ENCODE measurements at regions not wholly inside any gene's neighbourhood (a gene's known extent, or its start where the extent isn't known, plus 50 kb on each side); places are given as distances from the start of the nearest gene placed in this dataset.

- peak; percentile 64 for DNase-seq (ENCODE audit: low read depth, low spot score)
- ChIA-PET POLR2A (interaction anchor here (1.2 kb wide), 1 partner anchor 416 kb away, joined by 5 read pairs; no protein-coding TSS in a partner anchor), CTCF (interaction anchor here (0.8 to 2.8 kb wide), 2 partner anchors 9 to 19 kb away, joined by 3 to 18 read pairs; no protein-coding TSS in a partner anchor)
- no peak overlapping the region for H3K4me3 ChIP-seq (ENCODE audit: low read depth, low read length)
- no peak for TF ChIP-seq CTCF (IDR thresholded peaks at IDR 0.05; ENCODE audit: insufficient read depth, low read length, missing control alignments)
These were observed 142.4 kb upstream of the KCNMB2 start for GRCh38 chr3:178393824-178394223.

DNA sequence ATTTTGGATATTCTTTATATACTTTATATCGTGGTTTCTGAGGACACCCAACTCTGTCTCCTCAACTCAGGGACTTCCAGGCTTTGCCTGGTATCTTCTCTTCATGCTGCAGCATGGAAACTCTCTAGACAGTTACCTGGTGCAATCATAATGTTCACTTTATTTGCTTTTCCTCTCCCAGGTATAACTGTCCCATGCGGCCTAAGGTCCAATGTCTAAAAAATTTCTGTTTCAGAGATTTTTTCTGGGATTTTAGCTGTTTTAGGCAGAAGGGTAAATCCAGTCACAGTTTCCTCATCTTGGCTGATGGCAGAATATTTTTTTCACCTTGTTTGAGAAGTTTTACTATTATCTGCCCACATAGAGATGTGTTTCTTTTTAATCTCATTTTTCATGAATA lies 139.9 kb upstream of the KCNMB2 start:
- ChIA-PET POLR2A (no interaction called here), CTCF (no interaction called here)
- DNase-seq (ENCODE audit: low read depth, low spot score) = no peak
- H3K4me3 ChIP-seq (ENCODE audit: low read depth, low read length) = no peak overlapping the region
- TF ChIP-seq CTCF (IDR thresholded peaks at IDR 0.05; ENCODE audit: insufficient read depth, low read length, missing control alignments) = no peak

DNA sequence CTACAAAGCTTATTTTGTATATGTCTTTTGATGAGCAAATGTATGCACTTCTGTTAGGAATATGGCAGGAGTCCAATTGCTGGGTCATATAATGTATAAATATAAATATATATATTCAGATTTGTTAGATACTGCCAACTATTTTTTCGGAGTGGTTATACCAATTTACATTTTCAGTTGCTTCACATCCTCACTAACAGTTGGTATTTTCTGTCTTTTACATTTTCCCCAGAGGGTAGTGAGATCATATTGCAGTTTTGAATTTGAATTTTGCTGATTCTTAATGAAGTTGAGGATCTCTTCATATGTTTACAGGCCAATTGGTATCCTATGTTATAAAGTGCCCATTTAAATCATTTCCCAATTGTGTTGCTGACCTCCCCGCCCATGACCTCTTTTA lies 139.0 kb upstream of the KCNMB2 start:
- TF ChIP-seq CTCF (IDR thresholded peaks at IDR 0.05; ENCODE audit: insufficient read depth, low read length, missing control alignments) = no peak
- CTCF ChIA-PET = no interaction called here
- no peak for DNase-seq (ENCODE audit: low read depth, low spot score)
- POLR2A ChIA-PET = no interaction called here
- no peak overlapping the region for H3K4me3 ChIP-seq (ENCODE audit: low read depth, low read length)

DNA sequence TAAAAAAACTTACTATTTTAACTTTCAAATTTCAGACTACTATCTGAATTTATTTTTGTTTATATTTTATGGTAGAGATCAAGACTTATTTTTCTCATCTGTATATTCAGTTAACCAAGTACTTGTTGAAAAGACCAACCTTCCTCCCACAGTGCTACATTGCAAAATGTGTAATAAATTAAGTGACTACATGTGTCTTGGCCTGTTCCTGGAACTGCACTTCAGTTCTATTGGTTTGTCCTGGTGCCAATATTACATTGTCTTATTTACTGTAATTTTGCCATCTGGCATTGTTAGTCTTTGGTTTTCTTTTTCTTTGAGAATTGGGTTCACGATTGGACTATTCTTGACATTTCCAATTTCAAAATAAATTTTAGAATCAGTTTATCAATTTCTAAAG lies 138.4 kb upstream of the KCNMB2 start:
- H3K4me3 ChIP-seq (ENCODE audit: low read depth, low read length) = no peak overlapping the region
- ChIA-PET POLR2A (no interaction called here), CTCF (no interaction called here)
- no peak for TF ChIP-seq CTCF (IDR thresholded peaks at IDR 0.05; ENCODE audit: insufficient read depth, low read length, missing control alignments)
- DNase-seq (ENCODE audit: low read depth, low spot score) = no peak

DNA sequence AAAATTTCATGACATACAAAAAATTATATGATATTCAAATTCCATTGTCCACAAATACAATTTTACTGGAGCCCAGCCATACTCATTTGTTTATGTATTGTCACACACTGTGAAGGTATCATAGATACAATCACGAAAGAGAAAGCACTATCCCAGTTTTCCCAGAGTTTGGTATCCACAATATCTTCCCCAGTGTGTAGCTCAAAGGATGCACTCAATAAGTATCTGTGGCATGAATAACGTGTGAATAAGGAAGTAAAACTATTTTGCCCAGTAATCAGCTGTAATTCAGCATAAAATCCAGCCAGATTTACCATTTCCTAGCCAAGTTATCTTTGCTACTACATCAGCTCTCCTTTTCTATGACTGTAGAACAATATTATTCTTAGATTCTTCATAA lies 131.3 kb upstream of the KCNMB2 start:
- CTCF ChIA-PET = interaction anchor here (0.9 to 1.4 kb wide), 2 partner anchors 14 to 20 kb away, joined by 4 to 5 read pairs; no protein-coding TSS in a partner anchor
- H3K4me3 ChIP-seq (ENCODE audit: low read depth, low read length) = no peak overlapping the region
- POLR2A ChIA-PET = no interaction called here
- no peak for DNase-seq (ENCODE audit: low read depth, low spot score)
- TF ChIP-seq CTCF (IDR thresholded peaks at IDR 0.05; ENCODE audit: insufficient read depth, low read length, missing control alignments) = no peak

DNA sequence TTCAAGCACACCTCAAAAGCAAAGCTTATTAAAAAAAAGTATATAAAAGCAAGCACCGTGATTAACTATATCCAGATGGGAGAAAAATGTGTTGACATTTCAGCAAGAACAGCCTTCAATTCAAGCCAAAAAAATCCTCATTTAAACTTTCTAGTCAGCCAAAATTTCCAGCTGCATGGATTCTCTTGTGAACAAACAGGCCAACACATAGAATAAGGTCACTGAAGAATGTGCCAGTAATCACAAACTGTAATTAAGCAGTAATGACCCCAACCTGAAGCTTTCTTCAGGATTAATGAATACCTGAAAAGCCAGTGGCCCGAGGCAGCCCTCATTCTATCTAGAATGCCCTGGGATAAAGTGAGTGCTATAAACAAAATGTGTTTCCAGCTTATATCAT lies 130.7 kb upstream of the KCNMB2 start:
- ChIA-PET POLR2A (no interaction called here), CTCF (interaction anchor here (0.9 kb wide), 1 partner anchor 14 kb away, joined by 5 read pairs; no protein-coding TSS in a partner anchor)
- no peak for TF ChIP-seq CTCF (IDR thresholded peaks at IDR 0.05; ENCODE audit: insufficient read depth, low read length, missing control alignments)
- no peak overlapping the region for H3K4me3 ChIP-seq (ENCODE audit: low read depth, low read length)
- DNase-seq (ENCODE audit: low read depth, low spot score) = no peak

All from AG04449 (cell line).